H1 (cell line): ENCODE measurements at regions not wholly inside any gene's neighbourhood (a gene's known extent, or its start where the extent isn't known, plus 50 kb on each side); places are given as distances from the start of the nearest gene placed in this dataset.

Source experiments
- CTCF ChIA-PET: fragments of 300-600 bp; sonication (Branson Sonifier 250); formaldehyde crosslinking; loops from one replicate; lab custom pipeline; 2021; ENCODE audit not compliant: partially characterized antibody; lab: Charles Lee
- POLR2A ChIA-PET: fragments of 300-600 bp; sonication (Branson Sonifier 250); formaldehyde crosslinking; loops from one replicate; lab custom pipeline; 2021; ENCODE audit warnings: inconsistent platforms; ENCODE audit not compliant: partially characterized antibody; lab: Charles Lee
- DNase-seq, 2 experiments: peaks; one replicate each; pipeline versions ENCODE4 v3.0.0 to v3.0.0-alpha.2; 2010 to 2022; ENCODE audit warnings: low spot score in 2 of 2, low read depth in 1 of 2, mixed read lengths in 1 of 2
- FAIRE-seq: peaks from 2 replicates; lab custom pipeline; 2011; peaks lifted over from hg19 to GRCh38; lab: Jason Lieb, UNC
- H2AFZ ChIP-seq: 2 replicates; pipeline ENCODE4 v1.8.1; 2012; ENCODE audit warnings: low read length, inconsistent platforms
- H2AK5ac ChIP-seq: 2 replicates; pipeline ENCODE4 v1.6.1; 2013; ENCODE audit warnings: low read depth, low read length
- H2BK120ac ChIP-seq: replicated peaks from 2 replicates; pipeline ENCODE3; 2013; ENCODE audit warnings: low read depth, low read length, inconsistent platforms
- H2BK12ac ChIP-seq: 2 replicates; pipeline ENCODE4 v1.6.1; 2013; ENCODE audit warnings: low read depth, low read length
- H2BK15ac ChIP-seq: 2 replicates; pipeline ENCODE4 v1.6.1; 2013; ENCODE audit warnings: low read length
- H2BK20ac ChIP-seq: 2 replicates; pipeline ENCODE4 v1.6.1; 2013; ENCODE audit warnings: low read length
- H2BK5ac ChIP-seq: 2 replicates; pipeline ENCODE4 v1.6.1; 2013; ENCODE audit warnings: low read depth, low read length
- H3K14ac ChIP-seq: 2 replicates; pipeline ENCODE4 v1.6.1; 2013; ENCODE audit warnings: inconsistent platforms; ENCODE audit not compliant: insufficient read length
- H3K18ac ChIP-seq: 2 replicates; pipeline ENCODE4 v1.6.1; 2013; ENCODE audit warnings: low read length; ENCODE audit errors: extremely low read depth
- H3K23ac ChIP-seq: 2 replicates; pipeline ENCODE4 v1.6.1; 2013; ENCODE audit warnings: inconsistent platforms; ENCODE audit not compliant: insufficient read length
- H3K23me2 ChIP-seq: 2 replicates; pipeline ENCODE4 v1.6.1; 2013; ENCODE audit warnings: low read depth, low read length
- H3K27ac ChIP-seq: 2 replicates; pipeline ENCODE4 v1.6.1; 2011; ENCODE audit warnings: low read depth, low read length, inconsistent platforms
- H3K27me3 ChIP-seq, 4 experiments: replicated peaks in 1 of 4; 1 replicate in 1 of 4; 2 replicates in 3 of 4; pipeline versions ENCODE4 v1.6.1 to v1.8.1; 2011 to 2013; ENCODE audit warnings: low read length in 3 of 4, mild to moderate bottlenecking in 3 of 4, inconsistent platforms in 2 of 4, mixed read lengths in 2 of 4, moderate library complexity in 1 of 4; ENCODE audit not compliant: control insufficient read depth in 3 of 4, insufficient read depth in 3 of 4; ENCODE audit errors: extremely low read depth in 1 of 4
- H3K36me3 ChIP-seq, 4 experiments: 2 replicates each; pipeline versions ENCODE4 v1.6.1 to v1.8.1; 2011 to 2013; ENCODE audit warnings: mild to moderate bottlenecking in 4 of 4, low read length in 3 of 4, moderate library complexity in 2 of 4, control low read depth in 1 of 4, inconsistent platforms in 1 of 4; ENCODE audit not compliant: insufficient read depth in 4 of 4, control insufficient read depth in 2 of 4
- H3K4ac ChIP-seq: replicated peaks from 2 replicates; pipeline ENCODE3; 2013; ENCODE audit warnings: low read length, low read depth, mixed read lengths, inconsistent platforms; ENCODE audit not compliant: insufficient read length
- H3K4me1 ChIP-seq, 4 experiments: replicated peaks in 1 of 4; 1 replicate in 1 of 4; 2 replicates in 3 of 4; pipeline versions ENCODE4 v1.6.1 to v1.8.1; 2011 to 2013; ENCODE audit warnings: low read length in 3 of 4, inconsistent platforms in 2 of 4, mixed read lengths in 1 of 4; ENCODE audit not compliant: insufficient read depth in 4 of 4, control insufficient read depth in 3 of 4
- H3K4me2 ChIP-seq, 2 experiments: 2 replicates each; pipeline versions ENCODE4 v1.6.1 to v1.8.1; 2011 to 2013; ENCODE audit warnings: low read depth in 2 of 2, low read length in 2 of 2, control low read depth in 1 of 2, inconsistent platforms in 1 of 2, mild to moderate bottlenecking in 1 of 2; ENCODE audit not compliant: insufficient read depth in 1 of 2
- H3K4me3 ChIP-seq, 4 experiments: fragments of 200-600, 300-600 bp in 1 of 4; sonication (generic), shearing (Covaris generic), sonication (Bioruptor Twin) in 1 of 4; 2 replicates each; pipeline versions ENCODE4 v1.5.1 to v1.8.1; 2011 to 2016; ENCODE audit warnings: low read length in 4 of 4, low read depth in 3 of 4, control low read depth in 2 of 4, inconsistent platforms in 2 of 4, mild to moderate bottlenecking in 2 of 4, mixed read lengths in 1 of 4, moderate library complexity in 1 of 4; ENCODE audit not compliant: insufficient read depth in 2 of 4; ENCODE audit errors: extremely low read depth in 1 of 4
- H3K56ac ChIP-seq: replicated peaks from 2 replicates; pipeline ENCODE3; 2013; ENCODE audit warnings: low read depth, mild to moderate bottlenecking, mixed read lengths, low read length, inconsistent platforms; ENCODE audit not compliant: insufficient read length
- H3K79me1 ChIP-seq: 2 replicates; pipeline ENCODE4 v1.6.1; 2013; ENCODE audit warnings: low read depth, low read length, control low read depth
- H3K79me2 ChIP-seq, 2 experiments: 2 replicates each; pipeline versions ENCODE4 v1.6.1 to v1.8.1; 2012 to 2013; ENCODE audit warnings: low read length in 2 of 2, mild to moderate bottlenecking in 2 of 2, inconsistent platforms in 1 of 2; ENCODE audit not compliant: insufficient read depth in 2 of 2, control insufficient read depth in 1 of 2
- H3K9ac ChIP-seq, 4 experiments: replicated peaks in 1 of 4; 1 replicate in 1 of 4; 2 replicates in 3 of 4; pipeline versions ENCODE4 v1.6.1 to v1.8.1; 2011 to 2013; ENCODE audit warnings: low read depth in 3 of 4, low read length in 3 of 4, control low read depth in 2 of 4, mild to moderate bottlenecking in 2 of 4, moderate library complexity in 2 of 4, inconsistent platforms in 1 of 4; ENCODE audit errors: extremely low read depth in 1 of 4
- H3K9me3 ChIP-seq, 2 experiments: 2 replicates each; pipeline versions ENCODE4 v1.6.1 to v1.8.1; 2012 to 2013; ENCODE audit warnings: mild to moderate bottlenecking in 2 of 2, moderate library complexity in 2 of 2, control low read depth in 1 of 2, inconsistent platforms in 1 of 2, low read depth in 1 of 2, low read length in 1 of 2, mixed read lengths in 1 of 2; ENCODE audit not compliant: insufficient read depth in 2 of 2
- H4K20me1 ChIP-seq, 2 experiments: replicated peaks in 1 of 2; 2 replicates each; pipeline versions ENCODE3 to v1.8.1; 2011 to 2013; ENCODE audit warnings: inconsistent platforms in 2 of 2, low read length in 2 of 2, mild to moderate bottlenecking in 1 of 2; ENCODE audit not compliant: insufficient read depth in 2 of 2, control insufficient read depth in 1 of 2
- H4K5ac ChIP-seq: 2 replicates; pipeline ENCODE4 v1.6.1; 2013; ENCODE audit warnings: low read length, low read depth, mixed read lengths, inconsistent platforms; ENCODE audit not compliant: insufficient read length
- H4K8ac ChIP-seq: 2 replicates; pipeline ENCODE4 v1.8.0; 2013; ENCODE audit warnings: mild to moderate bottlenecking, moderate library complexity, low read length, inconsistent platforms; ENCODE audit not compliant: insufficient read depth; ENCODE audit errors: extremely low read depth
- H4K91ac ChIP-seq: replicated peaks from 2 replicates; pipeline ENCODE3; 2013; ENCODE audit warnings: low read length, mixed read lengths, inconsistent platforms; ENCODE audit not compliant: insufficient read length
- ASH2L ChIP-seq: fragments of 200-600, 300-600 bp; sonication (generic); IDR thresholded peaks from one replicate; pipeline ENCODE4 v1.7.1; 2017; ENCODE audit warnings: low read length
- GABPA ChIP-seq: IDR thresholded peaks from 2 replicates; pipeline ENCODE4 v1.6.1; 2011; ENCODE audit warnings: mild to moderate bottlenecking, low read length, moderate library complexity, borderline replicate concordance; ENCODE audit not compliant: insufficient read depth
- SIN3A ChIP-seq, 2 experiments: IDR thresholded peaks in 1 of 2; conservative IDR thresholded peaks in 1 of 2; 2 replicates each; pipeline ENCODE4 v1.6.1; 2011 to 2012; ENCODE audit warnings: low read length in 2 of 2, improper control_type of control experiment in 1 of 2, low read depth in 1 of 2, mild to moderate bottlenecking in 1 of 2
- SP4 ChIP-seq: IDR thresholded peaks from 2 replicates; pipeline ENCODE4 v1.6.1; 2012; ENCODE audit warnings: low read length, inconsistent platforms
- SRF ChIP-seq: IDR thresholded peaks from 2 replicates; pipeline ENCODE4 v1.6.1; 2011; ENCODE audit warnings: mild to moderate bottlenecking, low read depth, low read length, moderate library complexity
- SUZ12 ChIP-seq: fragments of 200-600 bp; sonication (generic); IDR thresholded peaks from 2 replicates; pipeline ENCODE4 v1.6.1; 2012; ENCODE audit warnings: mild to moderate bottlenecking, inconsistent platforms, low read length, moderate library complexity, mixed read lengths
- WGBS, 2 experiments: shearing (Covaris generic) in 1 of 2; methylation state at CpG; one replicate each; pipeline versions ENCODE4 v1.1.6 to v1.1.7; 2013 to 2015; ENCODE audit warnings: low lambda C conversion rate in 2 of 2, mixed read lengths in 2 of 2, inconsistent platforms in 1 of 2, low coverage in 1 of 2, missing lambda C conversion rate in 1 of 2; ENCODE audit not compliant: insufficient replicate concordance in 2 of 2, insufficient coverage in 1 of 2, insufficient read length in 1 of 2; ENCODE audit errors: extremely low coverage in 1 of 2, missing lambda C conversion rate in 1 of 2; 5-methylcytosine and 5-hydroxymethylcytosine counted together

DNA sequence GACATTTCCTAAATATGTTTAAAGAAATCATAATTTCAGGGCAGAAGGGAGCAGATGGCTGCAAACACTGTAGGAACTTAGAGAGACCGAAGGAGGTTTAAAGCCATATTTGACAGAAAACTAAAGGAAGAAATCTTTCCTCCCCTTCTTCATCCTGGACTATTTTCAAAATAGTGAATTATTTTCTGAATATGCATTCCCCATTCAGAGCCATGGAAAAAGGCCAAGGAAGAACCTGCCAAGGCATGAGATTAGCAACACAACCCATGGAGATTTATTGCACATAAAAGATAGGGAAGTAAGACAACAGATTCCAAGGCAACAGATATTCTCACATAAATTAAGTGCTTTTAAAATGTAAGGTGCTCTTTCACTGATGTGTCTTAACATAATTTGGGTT lies 233.3 kb upstream of the ADAMTS16 start:
- H3K9ac ChIP-seq, result no peak overlapping the region
- no peaks in the 10 kb centered on the region for H3K27me3 ChIP-seq
- no peaks in the 10 kb centered on the region for H3K4me1 ChIP-seq
- TF ChIP-seq GABPA (no peak), SIN3A (conservative IDR thresholded peaks at IDR 0.05 in 1 of 2, IDR thresholded peaks at IDR 0.05 in 1 of 2; ENCODE audit: low read depth in 1 of 2, low read length in 2 of 2) (no peak), SP4 (no peak), SRF (no peak), SUZ12 (no peak), ASH2L (no peak)
- H4K5ac ChIP-seq, result no peak overlapping the region
- H3K36me3 ChIP-seq, result no peaks in the 10 kb centered on the region
- no peak overlapping the region for H3K27ac ChIP-seq
- H3K23me2 ChIP-seq, result no peaks in the 10 kb centered on the region
- H3K14ac ChIP-seq, result no peak overlapping the region
- H2BK12ac ChIP-seq, result no peak overlapping the region
- H2BK120ac ChIP-seq, result no peak overlapping the region
- no peak overlapping the region for H3K4me2 ChIP-seq
- H2AK5ac ChIP-seq, result no peak overlapping the region
- H2AFZ ChIP-seq, result no peak overlapping the region
- CTCF ChIA-PET, result interaction anchor here (0.6 to 3.2 kb wide), 4 partner anchors 9 to 1753 kb away, joined by 3 to 9 read pairs (median 4); no protein-coding TSS in a partner anchor
- no peaks in the 10 kb centered on the region for H3K79me2 ChIP-seq
- H4K8ac ChIP-seq, result no peak overlapping the region
- no peaks in the 10 kb centered on the region for H3K9me3 ChIP-seq
- no peak overlapping the region for H2BK5ac ChIP-seq
- no peaks in the 10 kb centered on the region for H3K79me1 ChIP-seq
- H2BK15ac ChIP-seq, result no peak overlapping the region
- no peak overlapping the region for H3K23ac ChIP-seq
- POLR2A ChIA-PET, result no interaction called here
- DNase-seq (no peak), FAIRE-seq (no peak)
- WGBS, 2 experiments, result 75% methylated on average over 1 of the region's 1 CpG; no CpG with 5 or more reads in 1 of the 2 experiments
- no peaks in the 10 kb centered on the region for H4K20me1 ChIP-seq
- H3K18ac ChIP-seq, result no peak overlapping the region
- H3K4me3 ChIP-seq, result no peak overlapping the region
- no peak overlapping the region for H2BK20ac ChIP-seq
- no peak overlapping the region for H3K56ac ChIP-seq
- no peak overlapping the region for H3K4ac ChIP-seq
- H4K91ac ChIP-seq, result no peak overlapping the region
